ENCODE measurements at regions not wholly inside any gene's neighbourhood (a gene's known extent, or its start where the extent isn't known, plus 50 kb on each side); places are given as distances from the start of the nearest gene placed in this dataset.
"Not testable (repeated sequence)": the region's sequence is repeated elsewhere in the genome, so short reads cannot be mapped to it uniquely, and the experiment has no call there.

GRCh38 chr7:119737390-119737789 is 535.6 kb upstream of the KCND2 start:
- peaks cover 10% of the 10 kb centered on the region for H3K9me3 Mint-ChIP-seq
- no peaks in the 10 kb centered on the region for H3K27me3 Mint-ChIP-seq (ENCODE audit: low read depth)
- ATAC-seq, result no peak
- no peaks in the 10 kb centered on the region for H3K36me3 Mint-ChIP-seq (ENCODE audit: insufficient read depth)
- DNase-seq, result no peak
- H3K4me3 Mint-ChIP-seq, result no peak overlapping the region
- H3K4me1 Mint-ChIP-seq (ENCODE audit: low read depth), result no peaks in the 10 kb centered on the region

- not testable (repeated sequence) for H3K4me3 Mint-ChIP-seq; H3K9me3 Mint-ChIP-seq; H3K27me3 Mint-ChIP-seq (ENCODE audit: low read depth); ATAC-seq; H3K4me1 Mint-ChIP-seq (ENCODE audit: low read depth); H3K36me3 Mint-ChIP-seq (ENCODE audit: insufficient read depth); DNase-seq
Measured at GRCh38 chr7:119745280-119745679, 527.7 kb upstream of the KCND2 start.

- no peak for ATAC-seq
- no peak for DNase-seq
- Mint-ChIP-seq H3K27me3 (ENCODE audit: low read depth) (no peaks in the 10 kb centered on the region), H3K9me3 (peaks cover 9% of the 10 kb centered on the region), H3K4me3 (no peak overlapping the region), H3K36me3 (ENCODE audit: insufficient read depth) (no peaks in the 10 kb centered on the region), H3K4me1 (ENCODE audit: low read depth) (no peaks in the 10 kb centered on the region)
Measured at GRCh38 chr7:119748251-119748860, 524.6 kb upstream of the KCND2 start.

GRCh38 chr7:119748991-119749390 is 524.0 kb upstream of the KCND2 start:
- Mint-ChIP-seq H3K27me3 (ENCODE audit: low read depth) (no peaks in the 10 kb centered on the region), H3K4me3 (no peak overlapping the region), H3K4me1 (ENCODE audit: low read depth) (no peaks in the 10 kb centered on the region), H3K9me3 (peaks cover 15% of the 10 kb centered on the region), H3K36me3 (ENCODE audit: insufficient read depth) (no peaks in the 10 kb centered on the region)
- DNase-seq, result no peak
- no peak for ATAC-seq

GRCh38 chr7:119756687-119757086 is 516.3 kb upstream of the KCND2 start:
- H3K9me3 Mint-ChIP-seq, result peaks cover 14% of the 10 kb centered on the region
- no peak for ATAC-seq
- DNase-seq, result no peak
- no peaks in the 10 kb centered on the region for H3K4me1 Mint-ChIP-seq (ENCODE audit: low read depth)
- H3K27me3 Mint-ChIP-seq (ENCODE audit: low read depth), result no peaks in the 10 kb centered on the region
- H3K4me3 Mint-ChIP-seq, result no peak overlapping the region
- no peaks in the 10 kb centered on the region for H3K36me3 Mint-ChIP-seq (ENCODE audit: insufficient read depth)

- no peak overlapping the region for H3K4me3 Mint-ChIP-seq
- H3K4me1 Mint-ChIP-seq (ENCODE audit: low read depth), result no peaks in the 10 kb centered on the region
- DNase-seq (no peak), ATAC-seq (no peak)
- H3K36me3 Mint-ChIP-seq (ENCODE audit: insufficient read depth), result no peaks in the 10 kb centered on the region
- peaks cover 13% of the 10 kb centered on the region for H3K9me3 Mint-ChIP-seq
- H3K27me3 Mint-ChIP-seq (ENCODE audit: low read depth), result no peaks in the 10 kb centered on the region
Measured at GRCh38 chr7:119758254-119758653, 514.7 kb upstream of the KCND2 start.

GRCh38 chr7:119761776-119762175 is 511.2 kb upstream of the KCND2 start:
- no peaks in the 10 kb centered on the region for H3K27me3 Mint-ChIP-seq (ENCODE audit: low read depth)
- H3K36me3 Mint-ChIP-seq (ENCODE audit: insufficient read depth), result no peaks in the 10 kb centered on the region
- ATAC-seq (no peak), DNase-seq (no peak)
- no peaks in the 10 kb centered on the region for H3K4me1 Mint-ChIP-seq (ENCODE audit: low read depth)
- no peak overlapping the region for H3K4me3 Mint-ChIP-seq
- H3K9me3 Mint-ChIP-seq, result peaks cover 14% of the 10 kb centered on the region

- Mint-ChIP-seq H3K36me3 (ENCODE audit: insufficient read depth) (no peaks in the 10 kb centered on the region), H3K27me3 (ENCODE audit: low read depth) (no peaks in the 10 kb centered on the region), H3K4me3 (no peak overlapping the region), H3K4me1 (ENCODE audit: low read depth) (no peaks in the 10 kb centered on the region), H3K9me3 (no peaks in the 10 kb centered on the region)
- ATAC-seq (no peak), DNase-seq (no peak)
Measured at GRCh38 chr7:119782286-119782685, 490.7 kb upstream of the KCND2 start.

- Mint-ChIP-seq H3K4me1 (ENCODE audit: low read depth) (no peaks in the 10 kb centered on the region), H3K36me3 (ENCODE audit: insufficient read depth) (no peaks in the 10 kb centered on the region), H3K4me3 (no peak overlapping the region), H3K27me3 (ENCODE audit: low read depth) (no peaks in the 10 kb centered on the region), H3K9me3 (no peaks in the 10 kb centered on the region)
- ATAC-seq (no peak), DNase-seq (no peak)
Measured at GRCh38 chr7:119783799-119784198, 489.2 kb upstream of the KCND2 start.

GRCh38 chr7:119802147-119802546 is 470.8 kb upstream of the KCND2 start:
- H3K4me1 Mint-ChIP-seq (ENCODE audit: low read depth), result no peaks in the 10 kb centered on the region
- H3K27me3 Mint-ChIP-seq (ENCODE audit: low read depth), result no peaks in the 10 kb centered on the region
- DNase-seq (no peak), ATAC-seq (no peak)
- no peaks in the 10 kb centered on the region for H3K36me3 Mint-ChIP-seq (ENCODE audit: insufficient read depth)
- H3K4me3 Mint-ChIP-seq, result no peak overlapping the region
- no peaks in the 10 kb centered on the region for H3K9me3 Mint-ChIP-seq

GRCh38 chr7:119825091-119825655 is 447.8 kb upstream of the KCND2 start:
- Mint-ChIP-seq H3K27me3 (ENCODE audit: low read depth) (no peaks in the 10 kb centered on the region), H3K9me3 (peaks cover 10% of the 10 kb centered on the region), H3K36me3 (ENCODE audit: insufficient read depth) (no peaks in the 10 kb centered on the region), H3K4me1 (ENCODE audit: low read depth) (no peaks in the 10 kb centered on the region), H3K4me3 (no peak overlapping the region)
- no peak for ATAC-seq
- no peak for DNase-seq

GRCh38 chr7:119826547-119826946 is 446.4 kb upstream of the KCND2 start:
- Mint-ChIP-seq H3K36me3 (ENCODE audit: insufficient read depth) (no peaks in the 10 kb centered on the region), H3K4me3 (no peak overlapping the region), H3K9me3 (peaks cover 4% of the 10 kb centered on the region), H3K27me3 (ENCODE audit: low read depth) (no peaks in the 10 kb centered on the region), H3K4me1 (ENCODE audit: low read depth) (no peaks in the 10 kb centered on the region)
- no peak for DNase-seq
- ATAC-seq, result no peak

- no peaks in the 10 kb centered on the region for H3K4me1 Mint-ChIP-seq (ENCODE audit: low read depth)
- no peaks in the 10 kb centered on the region for H3K27me3 Mint-ChIP-seq (ENCODE audit: low read depth)
- peaks cover 24% of the 10 kb centered on the region for H3K9me3 Mint-ChIP-seq
- ATAC-seq, result no peak
- no peak for DNase-seq
- no peak overlapping the region for H3K4me3 Mint-ChIP-seq
- H3K36me3 Mint-ChIP-seq (ENCODE audit: insufficient read depth), result no peaks in the 10 kb centered on the region
Measured at GRCh38 chr7:119838444-119838843, 434.5 kb upstream of the KCND2 start.

GRCh38 chr7:119842337-119842736 is 430.6 kb upstream of the KCND2 start:
- no peaks in the 10 kb centered on the region for H3K36me3 Mint-ChIP-seq (ENCODE audit: insufficient read depth)
- no peaks in the 10 kb centered on the region for H3K27me3 Mint-ChIP-seq (ENCODE audit: low read depth)
- H3K4me1 Mint-ChIP-seq (ENCODE audit: low read depth), result no peaks in the 10 kb centered on the region
- no peak overlapping the region for H3K4me3 Mint-ChIP-seq
- DNase-seq (no peak), ATAC-seq (no peak)
- peaks cover 41% of the 10 kb centered on the region for H3K9me3 Mint-ChIP-seq

- Mint-ChIP-seq H3K9me3 (peaks cover 41% of the 10 kb centered on the region), H3K4me1 (ENCODE audit: low read depth) (no peaks in the 10 kb centered on the region), H3K36me3 (ENCODE audit: insufficient read depth) (no peaks in the 10 kb centered on the region), H3K4me3 (no peak overlapping the region), H3K27me3 (ENCODE audit: low read depth) (no peaks in the 10 kb centered on the region)
- DNase-seq (no peak), ATAC-seq (no peak)
Measured at GRCh38 chr7:119842786-119843185, 430.2 kb upstream of the KCND2 start.
